GM23338 (cell line): ENCODE measurements at regions not wholly inside any gene's neighbourhood (a gene's known extent, or its start where the extent isn't known, plus 50 kb on each side); places are given as distances from the start of the nearest gene placed in this dataset.

Experiments used
- ATAC-seq: fragments of 200-7000 bp; cut with Tn5 transposase; 3 replicates; pipeline ENCODE4 v1.9.1; 2020
- DNase-seq: peaks from one replicate; pipeline ENCODE4 v3.0.0-alpha.2; 2015; ENCODE audit warnings: low spot score
- H2AFZ ChIP-seq: fragments of 200-600 bp; sonication (generic); 2 replicates; pipeline ENCODE4 v1.8.0; 2016; ENCODE audit warnings: antibody characterized with exemption, mild to moderate bottlenecking, moderate library complexity
- H3F3A ChIP-seq: fragments of 200-600 bp; sonication (generic); replicated peaks from 2 replicates; pipeline ENCODE4 v1.8.0; 2017; ENCODE audit warnings: antibody characterized with exemption, mixed run types, low read depth
- H3K27ac ChIP-seq: fragments of 200-600 bp; sonication (generic); 2 replicates; pipeline ENCODE4 v1.6.1; 2016; ENCODE audit warnings: low read depth
- H3K27me3 ChIP-seq: fragments of 200-600 bp; sonication (generic); 2 replicates; pipeline ENCODE4 v1.8.0; 2016; ENCODE audit warnings: mild to moderate bottlenecking, mixed run types, moderate library complexity; ENCODE audit not compliant: insufficient read depth
- H3K36me3 ChIP-seq: fragments of 200-600 bp; sonication (generic); 2 replicates; pipeline ENCODE4 v1.8.0; 2016; ENCODE audit warnings: mild to moderate bottlenecking; ENCODE audit not compliant: insufficient read depth
- H3K4me1 ChIP-seq: fragments of 200-600 bp; sonication (generic); 2 replicates; pipeline ENCODE4 v1.8.0; 2016; ENCODE audit warnings: mild to moderate bottlenecking, moderate library complexity; ENCODE audit not compliant: insufficient read depth
- H3K4me2 ChIP-seq: fragments of 200-600 bp; sonication (generic); 2 replicates; pipeline ENCODE4 v1.7.1; 2017; ENCODE audit warnings: mixed run types
- H3K4me3 ChIP-seq: fragments of 200-600 bp; sonication (generic); 2 replicates; pipeline ENCODE4 v1.6.1; 2016; ENCODE audit warnings: mixed run types
- H3K79me2 ChIP-seq: fragments of 200-600 bp; sonication (generic); replicated peaks from 2 replicates; pipeline ENCODE4 v1.8.0; 2017; ENCODE audit warnings: mild to moderate bottlenecking; ENCODE audit not compliant: insufficient read depth
- H3K9me2 ChIP-seq: fragments of 200-600 bp; sonication (generic); 2 replicates; pipeline ENCODE4 v1.8.0; 2017; ENCODE audit not compliant: insufficient read depth
- H4K20me1 ChIP-seq: fragments of 200-600 bp; sonication (generic); replicated peaks from 2 replicates; pipeline ENCODE4 v1.8.0; 2017; ENCODE audit warnings: mild to moderate bottlenecking; ENCODE audit not compliant: insufficient read depth
- H3K27ac Mint-ChIP-seq: 2 replicates; pipeline ENCODE4 v1.8.0; 2020; ENCODE audit warnings: inconsistent platforms, mild to moderate bottlenecking, moderate library complexity, mixed read lengths
- H3K27me3 Mint-ChIP-seq: 3 replicates; pipeline ENCODE4 v1.8.0; 2022; ENCODE audit warnings: low read depth, mild to moderate bottlenecking, moderate library complexity, mixed read lengths, inconsistent platforms; ENCODE audit not compliant: insufficient read depth, poor library complexity
- H3K36me3 Mint-ChIP-seq: 3 replicates; pipeline ENCODE4 v1.8.0; 2021; ENCODE audit warnings: low read depth, mild to moderate bottlenecking, inconsistent platforms, moderate library complexity, mixed read lengths
- H3K4me1 Mint-ChIP-seq: 3 replicates; pipeline ENCODE4 v1.8.0; 2020; ENCODE audit warnings: mild to moderate bottlenecking, inconsistent platforms, mixed read lengths
- H3K4me3 Mint-ChIP-seq: 3 replicates; pipeline ENCODE4 v1.8.0; 2021; ENCODE audit warnings: moderate library complexity, mild to moderate bottlenecking, inconsistent platforms, mixed read lengths
- H3K9me3 Mint-ChIP-seq: 3 replicates; pipeline ENCODE4 v1.8.0; 2020; ENCODE audit warnings: moderate library complexity, mild to moderate bottlenecking, inconsistent platforms, mixed read lengths
- CREB1 ChIP-seq: fragments of 250-450 bp; sonication (Bioruptor Pico); IDR thresholded peaks from 2 replicates; pipeline ENCODE4 v1.5.0; 2020; ENCODE audit warnings: low read depth, mild to moderate bottlenecking, moderate library complexity
- EZH2phosphoT487 ChIP-seq: fragments of 200-600 bp; sonication (generic); IDR thresholded peaks from one replicate; pipeline ENCODE4 v1.8.1; 2018; ENCODE audit warnings: antibody characterized with exemption; ENCODE audit not compliant: unreplicated experiment
- JUNB ChIP-seq: IDR thresholded peaks from one replicate; pipeline ENCODE4 v1.6.1; 2016; ENCODE audit warnings: antibody characterized with exemption; ENCODE audit not compliant: unreplicated experiment
- NANOG ChIP-seq: IDR thresholded peaks from 2 replicates; pipeline ENCODE4 v1.6.1; 2016; ENCODE audit warnings: antibody characterized with exemption, borderline replicate concordance
- POLR2AphosphoS5 ChIP-seq: IDR thresholded peaks from 2 replicates; pipeline ENCODE4 v1.6.1; 2016; ENCODE audit warnings: antibody characterized with exemption, low read depth
- ZNF114 ChIP-seq: fragments of 250-450 bp; sonication (Bioruptor Pico); IDR thresholded peaks from 2 replicates; pipeline ENCODE4 v1.5.0; 2020; ENCODE audit warnings: mild to moderate bottlenecking, moderate library complexity
- ZNF331 ChIP-seq: fragments of 250-450 bp; sonication (Bioruptor Pico); IDR thresholded peaks from 2 replicates; pipeline ENCODE4 v1.5.0; 2020; ENCODE audit warnings: low read depth, mild to moderate bottlenecking, moderate library complexity
- TF ChIP-seq, protein P1 (sequence below): IDR thresholded peaks from one replicate; pipeline ENCODE4 v1.6.1; 2018; ENCODE audit warnings: antibody characterized with exemption; ENCODE audit not compliant: unreplicated experiment
- TF ChIP-seq, protein P2 (sequence below): fragments of 250-450 bp; sonication (Bioruptor Pico); IDR thresholded peaks from 2 replicates; pipeline ENCODE4 v1.5.0; 2020; ENCODE audit warnings: mild to moderate bottlenecking, moderate library complexity

DNA sequence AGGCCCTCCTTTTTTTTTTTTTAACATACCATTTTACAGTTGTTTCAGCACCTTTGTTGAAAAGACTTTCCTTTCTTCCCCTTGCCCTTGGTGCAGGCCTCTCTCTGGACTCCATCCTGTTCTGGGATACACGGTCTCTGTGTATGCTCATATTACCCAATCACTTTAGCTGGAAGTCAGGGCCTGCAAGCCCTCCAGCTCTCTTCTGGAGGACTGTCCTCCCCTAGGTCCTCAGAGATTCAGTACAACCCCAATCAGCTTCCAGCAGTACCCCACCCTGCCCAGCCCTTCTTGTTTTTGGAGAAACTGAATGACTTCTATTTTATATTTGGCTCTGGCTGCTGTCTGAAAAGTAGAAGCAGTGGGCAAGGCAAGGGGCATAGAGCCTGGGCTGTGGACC is 270.8 kb downstream of the KLF13 start:
- H3K36me3 Mint-ChIP-seq: no peaks in the 10 kb centered on the region
- H3K79me2 ChIP-seq: no peaks in the 10 kb centered on the region
- H3K9me2 ChIP-seq: 0 out of 2 replicates have a peak, but pooled peaks cover 3% of the 10 kb centered on the region
- H3K9me3 Mint-ChIP-seq: no peaks in the 10 kb centered on the region
- 0 out of 2 replicates have a peak overlapping the region, but pooled peaks have one; percentile 11 for H3K27ac Mint-ChIP-seq
- peaks cover 27% of the 10 kb centered on the region for H3K4me1 Mint-ChIP-seq
- no peak overlapping the region for H2AFZ ChIP-seq
- no peak overlapping the region for H3K4me3 Mint-ChIP-seq
- no peaks in the 10 kb centered on the region for H3K36me3 ChIP-seq
- H3K4me3 ChIP-seq: no peak overlapping the region
- H4K20me1 ChIP-seq: no peaks in the 10 kb centered on the region
- peaks cover 16% of the 10 kb centered on the region for H3K4me1 ChIP-seq
- no peaks in the 10 kb centered on the region for H3K27me3 Mint-ChIP-seq
- no peak for DNase-seq
- no peaks in the 10 kb centered on the region for H3K27me3 ChIP-seq
- no peak overlapping the region for H3K27ac ChIP-seq
- TF ChIP-seq ZNF331 (CRISPR knock-in tag): no peak
- TF ChIP-seq, protein P1, sequence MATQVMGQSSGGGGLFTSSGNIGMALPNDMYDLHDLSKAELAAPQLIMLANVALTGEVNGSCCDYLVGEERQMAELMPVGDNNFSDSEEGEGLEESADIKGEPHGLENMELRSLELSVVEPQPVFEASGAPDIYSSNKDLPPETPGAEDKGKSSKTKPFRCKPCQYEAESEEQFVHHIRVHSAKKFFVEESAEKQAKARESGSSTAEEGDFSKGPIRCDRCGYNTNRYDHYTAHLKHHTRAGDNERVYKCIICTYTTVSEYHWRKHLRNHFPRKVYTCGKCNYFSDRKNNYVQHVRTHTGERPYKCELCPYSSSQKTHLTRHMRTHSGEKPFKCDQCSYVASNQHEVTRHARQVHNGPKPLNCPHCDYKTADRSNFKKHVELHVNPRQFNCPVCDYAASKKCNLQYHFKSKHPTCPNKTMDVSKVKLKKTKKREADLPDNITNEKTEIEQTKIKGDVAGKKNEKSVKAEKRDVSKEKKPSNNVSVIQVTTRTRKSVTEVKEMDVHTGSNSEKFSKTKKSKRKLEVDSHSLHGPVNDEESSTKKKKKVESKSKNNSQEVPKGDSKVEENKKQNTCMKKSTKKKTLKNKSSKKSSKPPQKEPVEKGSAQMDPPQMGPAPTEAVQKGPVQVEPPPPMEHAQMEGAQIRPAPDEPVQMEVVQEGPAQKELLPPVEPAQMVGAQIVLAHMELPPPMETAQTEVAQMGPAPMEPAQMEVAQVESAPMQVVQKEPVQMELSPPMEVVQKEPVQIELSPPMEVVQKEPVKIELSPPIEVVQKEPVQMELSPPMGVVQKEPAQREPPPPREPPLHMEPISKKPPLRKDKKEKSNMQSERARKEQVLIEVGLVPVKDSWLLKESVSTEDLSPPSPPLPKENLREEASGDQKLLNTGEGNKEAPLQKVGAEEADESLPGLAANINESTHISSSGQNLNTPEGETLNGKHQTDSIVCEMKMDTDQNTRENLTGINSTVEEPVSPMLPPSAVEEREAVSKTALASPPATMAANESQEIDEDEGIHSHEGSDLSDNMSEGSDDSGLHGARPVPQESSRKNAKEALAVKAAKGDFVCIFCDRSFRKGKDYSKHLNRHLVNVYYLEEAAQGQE: no peak
- TF ChIP-seq JUNB: no peak
- H3F3A ChIP-seq: no peaks in the 10 kb centered on the region
- no peak for ATAC-seq
- H3K4me2 ChIP-seq: no peak overlapping the region

DNA sequence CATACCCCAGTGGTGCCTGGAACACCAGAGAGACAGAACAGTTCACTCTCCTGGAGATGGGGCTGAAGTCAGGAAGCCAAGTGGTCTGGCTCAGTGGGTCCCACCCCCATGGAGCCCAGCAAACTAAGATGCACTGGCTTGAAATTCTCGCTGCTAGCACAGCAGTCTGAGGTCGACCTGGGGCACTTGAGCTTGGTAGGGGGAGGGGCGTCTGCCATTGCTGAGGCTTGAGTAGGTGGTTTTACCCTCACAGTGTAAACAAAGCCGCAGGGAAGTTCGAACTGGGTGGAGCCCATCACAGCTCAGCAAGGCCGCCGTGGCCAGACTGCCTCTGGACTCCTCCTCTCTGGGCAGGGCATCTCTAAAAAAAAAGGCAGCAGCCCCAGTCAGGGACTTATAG is 272.0 kb downstream of the KLF13 start:
- H3K27me3 Mint-ChIP-seq: no peaks in the 10 kb centered on the region
- H4K20me1 ChIP-seq: no peaks in the 10 kb centered on the region
- peaks cover 16% of the 10 kb centered on the region for H3K4me1 ChIP-seq
- peak overlapping the region; percentile 74 for H3K4me2 ChIP-seq
- no peak overlapping the region; the same call in 1 of the 2 replicates for H3K4me3 ChIP-seq
- no peaks in the 10 kb centered on the region for H3K36me3 ChIP-seq
- DNase-seq: peak; percentile 81
- ATAC-seq: peak; percentile 98
- no peak overlapping the region for H3K27ac ChIP-seq
- no peaks in the 10 kb centered on the region for H3K79me2 ChIP-seq
- H3F3A ChIP-seq: no peaks in the 10 kb centered on the region
- H3K36me3 Mint-ChIP-seq: no peaks in the 10 kb centered on the region
- H3K9me2 ChIP-seq: 0 out of 2 replicates have a peak, but pooled peaks cover 3% of the 10 kb centered on the region
- H2AFZ ChIP-seq: peak overlapping the region; percentile 76
- H3K27me3 ChIP-seq: no peaks in the 10 kb centered on the region
- no peak overlapping the region for H3K27ac Mint-ChIP-seq
- peaks cover 8% of the 10 kb centered on the region; the same call in 2 of the 3 replicates for H3K9me3 Mint-ChIP-seq
- peak overlapping the region; percentile 32; the same call in 1 of the 3 replicates for H3K4me3 Mint-ChIP-seq
- H3K4me1 Mint-ChIP-seq: peaks cover 27% of the 10 kb centered on the region
- TF ChIP-seq, protein P1: no peak
- TF ChIP-seq NANOG: no peak
- TF ChIP-seq, protein P2, sequence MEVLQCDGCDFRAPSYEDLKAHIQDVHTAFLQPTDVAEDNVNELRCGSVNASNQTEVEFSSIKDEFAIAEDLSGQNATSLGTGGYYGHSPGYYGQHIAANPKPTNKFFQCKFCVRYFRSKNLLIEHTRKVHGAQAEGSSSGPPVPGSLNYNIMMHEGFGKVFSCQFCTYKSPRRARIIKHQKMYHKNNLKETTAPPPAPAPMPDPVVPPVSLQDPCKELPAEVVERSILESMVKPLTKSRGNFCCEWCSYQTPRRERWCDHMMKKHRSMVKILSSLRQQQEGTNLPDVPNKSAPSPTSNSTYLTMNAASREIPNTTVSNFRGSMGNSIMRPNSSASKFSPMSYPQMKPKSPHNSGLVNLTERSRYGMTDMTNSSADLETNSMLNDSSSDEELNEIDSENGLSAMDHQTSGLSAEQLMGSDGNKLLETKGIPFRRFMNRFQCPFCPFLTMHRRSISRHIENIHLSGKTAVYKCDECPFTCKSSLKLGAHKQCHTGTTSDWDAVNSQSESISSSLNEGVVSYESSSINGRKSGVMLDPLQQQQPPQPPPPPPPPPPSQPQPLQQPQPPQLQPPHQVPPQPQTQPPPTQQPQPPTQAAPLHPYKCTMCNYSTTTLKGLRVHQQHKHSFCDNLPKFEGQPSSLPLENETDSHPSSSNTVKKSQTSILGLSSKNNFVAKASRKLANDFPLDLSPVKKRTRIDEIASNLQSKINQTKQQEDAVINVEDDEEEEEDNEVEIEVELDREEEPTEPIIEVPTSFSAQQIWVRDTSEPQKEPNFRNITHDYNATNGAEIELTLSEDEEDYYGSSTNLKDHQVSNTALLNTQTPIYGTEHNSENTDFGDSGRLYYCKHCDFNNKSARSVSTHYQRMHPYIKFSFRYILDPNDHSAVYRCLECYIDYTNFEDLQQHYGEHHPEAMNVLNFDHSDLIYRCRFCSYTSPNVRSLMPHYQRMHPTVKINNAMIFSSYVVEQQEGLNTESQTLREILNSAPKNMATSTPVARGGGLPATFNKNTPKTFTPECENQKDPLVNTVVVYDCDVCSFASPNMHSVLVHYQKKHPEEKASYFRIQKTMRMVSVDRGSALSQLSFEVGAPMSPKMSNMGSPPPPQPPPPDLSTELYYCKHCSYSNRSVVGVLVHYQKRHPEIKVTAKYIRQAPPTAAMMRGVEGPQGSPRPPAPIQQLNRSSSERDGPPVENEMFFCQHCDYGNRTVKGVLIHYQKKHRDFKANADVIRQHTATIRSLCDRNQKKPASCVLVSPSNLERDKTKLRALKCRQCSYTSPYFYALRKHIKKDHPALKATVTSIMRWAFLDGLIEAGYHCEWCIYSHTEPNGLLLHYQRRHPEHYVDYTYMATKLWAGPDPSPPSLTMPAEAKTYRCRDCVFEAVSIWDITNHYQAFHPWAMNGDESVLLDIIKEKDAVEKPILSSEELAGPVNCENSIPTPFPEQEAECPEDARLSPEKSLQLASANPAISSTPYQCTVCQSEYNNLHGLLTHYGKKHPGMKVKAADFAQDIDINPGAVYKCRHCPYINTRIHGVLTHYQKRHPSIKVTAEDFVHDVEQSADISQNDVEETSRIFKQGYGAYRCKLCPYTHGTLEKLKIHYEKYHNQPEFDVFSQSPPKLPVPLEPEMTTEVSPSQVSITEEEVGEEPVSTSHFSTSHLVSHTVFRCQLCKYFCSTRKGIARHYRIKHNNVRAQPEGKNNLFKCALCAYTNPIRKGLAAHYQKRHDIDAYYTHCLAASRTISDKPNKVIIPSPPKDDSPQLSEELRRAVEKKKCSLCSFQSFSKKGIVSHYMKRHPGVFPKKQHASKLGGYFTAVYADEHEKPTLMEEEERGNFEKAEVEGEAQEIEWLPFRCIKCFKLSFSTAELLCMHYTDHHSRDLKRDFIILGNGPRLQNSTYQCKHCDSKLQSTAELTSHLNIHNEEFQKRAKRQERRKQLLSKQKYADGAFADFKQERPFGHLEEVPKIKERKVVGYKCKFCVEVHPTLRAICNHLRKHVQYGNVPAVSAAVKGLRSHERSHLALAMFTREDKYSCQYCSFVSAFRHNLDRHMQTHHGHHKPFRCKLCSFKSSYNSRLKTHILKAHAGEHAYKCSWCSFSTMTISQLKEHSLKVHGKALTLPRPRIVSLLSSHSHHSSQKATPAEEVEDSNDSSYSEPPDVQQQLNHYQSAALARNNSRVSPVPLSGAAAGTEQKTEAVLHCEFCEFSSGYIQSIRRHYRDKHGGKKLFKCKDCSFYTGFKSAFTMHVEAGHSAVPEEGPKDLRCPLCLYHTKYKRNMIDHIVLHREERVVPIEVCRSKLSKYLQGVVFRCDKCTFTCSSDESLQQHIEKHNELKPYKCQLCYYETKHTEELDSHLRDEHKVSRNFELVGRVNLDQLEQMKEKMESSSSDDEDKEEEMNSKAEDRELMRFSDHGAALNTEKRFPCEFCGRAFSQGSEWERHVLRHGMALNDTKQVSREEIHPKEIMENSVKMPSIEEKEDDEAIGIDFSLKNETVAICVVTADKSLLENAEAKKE (CRISPR knock-in tag): no peak
- no peak for TF ChIP-seq EZH2phosphoT487
- no peak for TF ChIP-seq CREB1
- TF ChIP-seq ZNF114: no peak
- TF ChIP-seq POLR2AphosphoS5: no peak
